ENCODE measurements at regions not wholly inside any gene's neighbourhood (a gene's known extent, or its start where the extent isn't known, plus 50 kb on each side); places are given as distances from the start of the nearest gene placed in this dataset.
A peak's percentile ranks its signal among the peaks of the same experiment; 100 is the strongest.

GRCh38 chr9:73649552-73649951, 497.9 kb downstream of the ANXA1 start:
- no peak for DNase-seq (ENCODE audit: low read depth, low spot score)

- DNase-seq (ENCODE audit: low read depth, low spot score): no peak
Observed at GRCh38 chr9:73655363-73655762, 503.7 kb downstream of the ANXA1 start.

- DNase-seq (ENCODE audit: low read depth, low spot score): no peak
Observed at GRCh38 chr9:73655831-73656230, 504.2 kb downstream of the ANXA1 start.

- DNase-seq (ENCODE audit: low read depth, low spot score): no peak
Observed at GRCh38 chr9:73665253-73665652, 513.6 kb downstream of the ANXA1 start.

GRCh38 chr9:73667749-73668148, 516.1 kb downstream of the ANXA1 start:
- DNase-seq (ENCODE audit: low read depth, low spot score): no peak

GRCh38 chr9:73680831-73681230, 529.2 kb downstream of the ANXA1 start:
- no peak for DNase-seq (ENCODE audit: low read depth, low spot score)

- no peak for DNase-seq (ENCODE audit: low read depth, low spot score)
Observed at GRCh38 chr9:73682789-73683188, 531.1 kb downstream of the ANXA1 start.

GRCh38 chr9:73683862-73684591, 532.4 kb downstream of the ANXA1 start:
- peak; percentile 17 for DNase-seq (ENCODE audit: low read depth, low spot score)

- no peak for DNase-seq (ENCODE audit: low read depth, low spot score)
Observed at GRCh38 chr9:73684601-73685000, 532.9 kb downstream of the ANXA1 start.

- no peak for DNase-seq (ENCODE audit: low read depth, low spot score)
Observed at GRCh38 chr9:73685786-73686185, 534.1 kb downstream of the ANXA1 start.

GRCh38 chr9:73689051-73689870, 537.6 kb downstream of the ANXA1 start:
- no peak for DNase-seq (ENCODE audit: low read depth, low spot score)

- DNase-seq (ENCODE audit: low read depth, low spot score): no peak
Observed at GRCh38 chr9:73701415-73702057, 549.9 kb downstream of the ANXA1 start.

- no peak for DNase-seq (ENCODE audit: low read depth, low spot score)
Observed at GRCh38 chr9:73714294-73714693, 562.6 kb downstream of the ANXA1 start.

- DNase-seq (ENCODE audit: low read depth, low spot score): no peak
Observed at GRCh38 chr9:73715591-73715990, 563.9 kb downstream of the ANXA1 start.

GRCh38 chr9:73719660-73720059, 568.0 kb downstream of the ANXA1 start:
- no peak for DNase-seq (ENCODE audit: low read depth, low spot score)

GRCh38 chr9:73720601-73721000, 568.9 kb downstream of the ANXA1 start:
- no peak for DNase-seq (ENCODE audit: low read depth, low spot score)

GRCh38 chr9:73736270-73736669, 584.6 kb downstream of the ANXA1 start:
- DNase-seq (ENCODE audit: low read depth, low spot score): no peak

- DNase-seq (ENCODE audit: low read depth, low spot score): no peak
Observed at GRCh38 chr9:73738741-73739530, 587.3 kb downstream of the ANXA1 start.

- DNase-seq (ENCODE audit: low read depth, low spot score): no peak
Observed at GRCh38 chr9:73741316-73741715, 589.7 kb downstream of the ANXA1 start.

GRCh38 chr9:73742412-73742811, 590.7 kb downstream of the ANXA1 start:
- no peak for DNase-seq (ENCODE audit: low read depth, low spot score)

- no peak for DNase-seq (ENCODE audit: low read depth, low spot score)
Observed at GRCh38 chr9:73743826-73744225, 592.2 kb downstream of the ANXA1 start.

- DNase-seq (ENCODE audit: low read depth, low spot score): no peak
Observed at GRCh38 chr9:73745598-73745997, 593.9 kb downstream of the ANXA1 start.
